K562 (cell line): ENCODE measurements at regions not wholly inside any gene's neighbourhood (a gene's known extent, or its start where the extent isn't known, plus 50 kb on each side); places are given as distances from the start of the nearest gene placed in this dataset.

Experiments
- ATAC-seq: fragments of 200-7000 bp; cut with Tn5 transposase; 3 replicates; pipeline ENCODE4 v1.9.1; 2020; ENCODE audit warnings: moderate library complexity
- BruUV-seq: library from RNA; stranded (reverse); fragments of 400-500 nt; replicated peaks from 2 replicates; lab custom pipeline; 2021; lab: Mats Ljungman, UMichigan
- CTCF ChIA-PET: fragments of 300-600 bp; formaldehyde crosslinking; extraction: SDS; loops from one replicate; lab custom pipeline; 2021; ENCODE audit warnings: low intra/inter-chr PET ratio; lab: Yijun Ruan, JAX
- POLR2A ChIA-PET: fragments of 300-600, 350-650 bp; sonication (Branson Sonifier 250); formaldehyde crosslinking; extraction: SDS; loops from one replicate; lab custom pipeline; 2021; ENCODE audit warnings: antibody characterized with exemption, inconsistent platforms; lab: Yijun Ruan, JAX
- DNase-seq, 4 experiments: peaks; one replicate each; pipeline versions ENCODE4 v3.0.0 to v3.0.0-alpha.2; 2011 to 2018; ENCODE audit warnings: low spot score in 3 of 4, mixed read lengths in 3 of 4; ENCODE audit errors: extremely low read depth in 1 of 4
- FAIRE-seq: peaks from 2 replicates; lab custom pipeline; 2011; peaks lifted over from hg19 to GRCh38; lab: Jason Lieb, UNC
- H2AFZ ChIP-seq: 2 replicates; pipeline ENCODE4 v1.6.0; 2011; ENCODE audit warnings: low read depth, low read length, control low read depth, inconsistent platforms
- H3K27ac ChIP-seq: fragments of 200-600 bp; 3 replicates; pipeline ENCODE4 v1.8.0; 2011; ENCODE audit warnings: low read depth, mild to moderate bottlenecking, control low read depth, inconsistent platforms, low read length, moderate library complexity, mixed read lengths; ENCODE audit errors: extremely low read depth
- H3K27me3 ChIP-seq, 2 experiments: fragments of 300-600 bp in 1 of 2; 2 replicates in 1 of 2; 3 replicates in 1 of 2; pipeline versions ENCODE4 v1.6.0 to v1.8.0; 2011; ENCODE audit warnings: inconsistent platforms in 2 of 2, low read length in 2 of 2, mild to moderate bottlenecking in 1 of 2, mixed read lengths in 1 of 2, moderate library complexity in 1 of 2; ENCODE audit not compliant: control insufficient read depth in 2 of 2, insufficient read depth in 2 of 2
- H3K36me3 ChIP-seq: fragments of 300-600 bp; 3 replicates; pipeline ENCODE4 v1.8.0; 2011; ENCODE audit warnings: mild to moderate bottlenecking, low read length, inconsistent platforms; ENCODE audit not compliant: control insufficient read depth, insufficient read depth
- H3K4me1 ChIP-seq, 2 experiments: fragments of 200-600 bp in 1 of 2; replicated peaks in 1 of 2; 2 replicates in 1 of 2; 3 replicates in 1 of 2; pipeline versions ENCODE4 v1.5.1 to v1.8.0; 2011; ENCODE audit warnings: inconsistent platforms in 2 of 2, low read length in 2 of 2, mild to moderate bottlenecking in 1 of 2, mixed read lengths in 1 of 2, moderate library complexity in 1 of 2; ENCODE audit not compliant: control insufficient read depth in 2 of 2, insufficient read depth in 2 of 2
- H3K4me2 ChIP-seq: 2 replicates; pipeline ENCODE4 v1.6.1; 2011; ENCODE audit warnings: low read length, control low read depth, inconsistent platforms, mixed read lengths; ENCODE audit not compliant: insufficient read depth
- H3K4me3 ChIP-seq: fragments of 200-600 bp; sonication (generic), shearing (Covaris generic); 2 replicates; pipeline ENCODE4 v1.5.1; 2016; ENCODE audit warnings: control low read depth, inconsistent platforms
- H3K79me2 ChIP-seq: fragments of 200-600 bp; 3 replicates; pipeline ENCODE4 v1.8.0; 2011; ENCODE audit warnings: low read length, inconsistent platforms; ENCODE audit not compliant: control insufficient read depth, insufficient read depth
- H3K9ac ChIP-seq, 2 experiments: 2 replicates each; pipeline versions ENCODE4 v1.6.0 to v1.6.1; 2011; ENCODE audit warnings: low read depth in 2 of 2, low read length in 2 of 2, control low read depth in 1 of 2, inconsistent platforms in 1 of 2, mild to moderate bottlenecking in 1 of 2, mixed read lengths in 1 of 2; ENCODE audit not compliant: insufficient read depth in 1 of 2
- H3K9me1 ChIP-seq: one replicate; pipeline ENCODE4 v1.6.0; 2011; ENCODE audit warnings: inconsistent platforms, mild to moderate bottlenecking, low read length, moderate library complexity; ENCODE audit not compliant: control insufficient read depth, insufficient read depth
- H3K9me3 ChIP-seq: replicated peaks from 2 replicates; pipeline ENCODE4 v1.5.1; 2011; ENCODE audit warnings: low read depth, low read length, inconsistent platforms; ENCODE audit not compliant: control insufficient read depth, insufficient read depth
- H4K20me1 ChIP-seq: replicated peaks from 2 replicates; pipeline ENCODE4 v1.6.1; 2011; ENCODE audit warnings: low read length, inconsistent platforms, mixed read lengths; ENCODE audit not compliant: control insufficient read depth, insufficient read depth
- HMGXB4 ChIP-seq: sonication (generic); formaldehyde crosslinking; IDR thresholded peaks from 2 replicates; pipeline ENCODE4 v1.8.1; 2023; ENCODE audit warnings: mild to moderate bottlenecking, missing genetic modification reagents
- OTX1 ChIP-seq: fragments of 450-650 bp; formaldehyde crosslinking; IDR thresholded peaks from 2 replicates; pipeline ENCODE4 v1.4.0; 2022; ENCODE audit warnings: mild to moderate bottlenecking
- WGBS: fragments of 100-300 bp; shearing (Covaris generic); methylation state at CpG from one replicate; pipeline ENCODE4 v1.1.6; 2016; ENCODE audit warnings: low coverage, mixed read lengths; ENCODE audit not compliant: insufficient coverage; ENCODE audit errors: missing lambda C conversion rate; 5-methylcytosine and 5-hydroxymethylcytosine counted together
- in situ Hi-C: fragments of 300-500 bp; cut with MboI; formaldehyde crosslinking; loops from 4 replicates; pipeline ENCODE4 v1.15.0; 2018; ENCODE audit warnings: inconsistent platforms, mixed read lengths
- intact Hi-C: fragments of 100-400 bp; cut with micrococcal nuclease; formaldehyde crosslinking; loops from 2 replicates; pipeline ENCODE4 v1.14.2; 2022

GRCh38 chr2:15787535-15788454, 152.6 kb upstream of the MYCN start:
- 3% methylated on average over 3 of the region's 3 CpGs for WGBS
- DNase-seq: no peak
- Histone ChIP-seq H3K27ac (no peak overlapping the region), H3K4me1 (no peaks in the 10 kb centered on the region), H3K79me2 (no peaks in the 10 kb centered on the region), H2AFZ (no peak overlapping the region), H4K20me1 (no peaks in the 10 kb centered on the region), H3K9me1 (no peaks in the 10 kb centered on the region), H3K4me2 (no peak overlapping the region), H3K36me3 (no peaks in the 10 kb centered on the region), H3K9ac (no peak overlapping the region), H3K9me3 (no peaks in the 10 kb centered on the region), H3K27me3 (peaks cover 9 to 46% of the 10 kb centered on the region in 2 experiments), H3K4me3 (no peak overlapping the region)
- TF ChIP-seq HMGXB4 (CRISPR knock-in tag) (no peak), OTX1 (0 out of 2 replicates have a peak, but pooled peaks have one; percentile 28)
- CTCF ChIA-PET: no interaction called here
- in situ Hi-C loops (no loop called here), intact Hi-C loops (no loop called here)
- no peak for ATAC-seq
- POLR2A ChIA-PET: interaction anchor here (0.6 kb wide), 1 partner anchor 16 kb away, joined by 3 read pairs; no protein-coding TSS in a partner anchor
- BruUV-seq: no TSS peak
- no peak for FAIRE-seq
